ENCODE measurements at regions not wholly inside any gene's neighbourhood (a gene's known extent, or its start where the extent isn't known, plus 50 kb on each side); places are given as distances from the start of the nearest gene placed in this dataset.

GRCh38 chr5:56303511-56303910, 70.4 kb upstream of the ANKRD55 start:
- TF ChIP-seq MYC (IDR thresholded peaks at IDR 0.05; ENCODE audit: low read depth, low read length) (no peak), CTCF (IDR thresholded peaks at IDR 0.05; ENCODE audit: low read depth, low read length) (no peak)
